ENCODE measurements at regions not wholly inside any gene's neighbourhood (a gene's known extent, or its start where the extent isn't known, plus 50 kb on each side); places are given as distances from the start of the nearest gene placed in this dataset.

- no peaks in the 10 kb centered on the region for H3K36me3 ChIP-seq (ENCODE audit: control insufficient read depth, insufficient read depth, low read length)
- no peak overlapping the region for H3K4me3 ChIP-seq (ENCODE audit: low read depth, low read length)
- H3K4me1 ChIP-seq (ENCODE audit: control insufficient read depth, insufficient read depth, low read length) = no peaks in the 10 kb centered on the region
- no peak overlapping the region for H3K27ac ChIP-seq (ENCODE audit: low read depth, low read length)
- H3K27me3 ChIP-seq (ENCODE audit: control insufficient read depth, insufficient read depth, low read length) = no peaks in the 10 kb centered on the region
- no peak overlapping the region for H3K9ac ChIP-seq (ENCODE audit: low read depth, low read length)
- peaks cover 11% of the 10 kb centered on the region for H3K9me3 ChIP-seq (ENCODE audit: control insufficient read depth, insufficient read depth, low read length)
Observed at GRCh38 chr1:244311784-244312532, 139.8 kb downstream of the ADSS2 start.

- H3K4me3 ChIP-seq (ENCODE audit: low read depth, low read length) = no peak overlapping the region
Observed at GRCh38 chr1:244313346-244313745, 138.4 kb downstream of the ADSS2 start.

GRCh38 chr1:244314921-244315559, 136.7 kb downstream of the ADSS2 start:
- H3K4me3 ChIP-seq (ENCODE audit: low read depth, low read length) = no peak overlapping the region
- H3K36me3 ChIP-seq (ENCODE audit: control insufficient read depth, insufficient read depth, low read length) = no peaks in the 10 kb centered on the region
- H3K27ac ChIP-seq (ENCODE audit: low read depth, low read length) = no peak overlapping the region
- no peaks in the 10 kb centered on the region for H3K9me3 ChIP-seq (ENCODE audit: control insufficient read depth, insufficient read depth, low read length)
- H3K9ac ChIP-seq (ENCODE audit: low read depth, low read length) = no peak overlapping the region
- H3K4me1 ChIP-seq (ENCODE audit: control insufficient read depth, insufficient read depth, low read length) = no peaks in the 10 kb centered on the region
- H3K27me3 ChIP-seq (ENCODE audit: control insufficient read depth, insufficient read depth, low read length) = no peaks in the 10 kb centered on the region

More at GRCh38 chr1:244313346-244313745, 138.4 kb downstream of the ADSS2 start:
- no peak overlapping the region for H3K27ac ChIP-seq (ENCODE audit: low read depth, low read length)
- H3K4me1 ChIP-seq (ENCODE audit: control insufficient read depth, insufficient read depth, low read length) = no peaks in the 10 kb centered on the region
- H3K36me3 ChIP-seq (ENCODE audit: control insufficient read depth, insufficient read depth, low read length) = no peaks in the 10 kb centered on the region
- no peak overlapping the region for H3K9ac ChIP-seq (ENCODE audit: low read depth, low read length)
- no peaks in the 10 kb centered on the region for H3K27me3 ChIP-seq (ENCODE audit: control insufficient read depth, insufficient read depth, low read length)
- peaks cover under 1% of the 10 kb centered on the region; the same call in 1 of the 2 replicates for H3K9me3 ChIP-seq (ENCODE audit: control insufficient read depth, insufficient read depth, low read length)

GRCh38 chr1:244315996-244316395, 135.7 kb downstream of the ADSS2 start:
- no peak overlapping the region for H3K4me3 ChIP-seq (ENCODE audit: low read depth, low read length)
- H3K9ac ChIP-seq (ENCODE audit: low read depth, low read length) = no peak overlapping the region

GRCh38 chr1:244316407-244316806, 135.3 kb downstream of the ADSS2 start:
- H3K36me3 ChIP-seq (ENCODE audit: control insufficient read depth, insufficient read depth, low read length) = no peaks in the 10 kb centered on the region

More at GRCh38 chr1:244315996-244316395, 135.7 kb downstream of the ADSS2 start:
- H3K4me1 ChIP-seq (ENCODE audit: control insufficient read depth, insufficient read depth, low read length) = no peaks in the 10 kb centered on the region
- no peaks in the 10 kb centered on the region for H3K36me3 ChIP-seq (ENCODE audit: control insufficient read depth, insufficient read depth, low read length)
- no peaks in the 10 kb centered on the region for H3K27me3 ChIP-seq (ENCODE audit: control insufficient read depth, insufficient read depth, low read length)
- H3K9me3 ChIP-seq (ENCODE audit: control insufficient read depth, insufficient read depth, low read length) = no peaks in the 10 kb centered on the region
- H3K27ac ChIP-seq (ENCODE audit: low read depth, low read length) = no peak overlapping the region

GRCh38 chr1:244316986-244317655, 134.6 kb downstream of the ADSS2 start:
- Histone ChIP-seq H3K9ac (ENCODE audit: low read depth, low read length) (no peak overlapping the region), H3K4me3 (ENCODE audit: low read depth, low read length) (no peak overlapping the region), H3K27ac (ENCODE audit: low read depth, low read length) (no peak overlapping the region), H3K27me3 (ENCODE audit: control insufficient read depth, insufficient read depth, low read length) (no peaks in the 10 kb centered on the region), H3K9me3 (ENCODE audit: control insufficient read depth, insufficient read depth, low read length) (no peaks in the 10 kb centered on the region), H3K36me3 (ENCODE audit: control insufficient read depth, insufficient read depth, low read length) (no peaks in the 10 kb centered on the region), H3K4me1 (ENCODE audit: control insufficient read depth, insufficient read depth, low read length) (no peaks in the 10 kb centered on the region)

More at GRCh38 chr1:244316407-244316806, 135.3 kb downstream of the ADSS2 start:
- no peaks in the 10 kb centered on the region for H3K27me3 ChIP-seq (ENCODE audit: control insufficient read depth, insufficient read depth, low read length)
- no peak overlapping the region for H3K27ac ChIP-seq (ENCODE audit: low read depth, low read length)
- H3K4me1 ChIP-seq (ENCODE audit: control insufficient read depth, insufficient read depth, low read length) = no peaks in the 10 kb centered on the region
- no peak overlapping the region for H3K4me3 ChIP-seq (ENCODE audit: low read depth, low read length)
- no peaks in the 10 kb centered on the region for H3K9me3 ChIP-seq (ENCODE audit: control insufficient read depth, insufficient read depth, low read length)
- no peak overlapping the region for H3K9ac ChIP-seq (ENCODE audit: low read depth, low read length)

GRCh38 chr1:244318078-244318477, 133.6 kb downstream of the ADSS2 start:
- Histone ChIP-seq H3K27ac (ENCODE audit: low read depth, low read length) (no peak overlapping the region), H3K9me3 (ENCODE audit: control insufficient read depth, insufficient read depth, low read length) (no peaks in the 10 kb centered on the region), H3K27me3 (ENCODE audit: control insufficient read depth, insufficient read depth, low read length) (no peaks in the 10 kb centered on the region), H3K9ac (ENCODE audit: low read depth, low read length) (no peak overlapping the region), H3K4me3 (ENCODE audit: low read depth, low read length) (no peak overlapping the region), H3K36me3 (ENCODE audit: control insufficient read depth, insufficient read depth, low read length) (no peaks in the 10 kb centered on the region), H3K4me1 (ENCODE audit: control insufficient read depth, insufficient read depth, low read length) (peaks cover 5% of the 10 kb centered on the region; the same call in 1 of the 2 replicates)

- Histone ChIP-seq H3K27ac (ENCODE audit: low read depth, low read length) (no peak overlapping the region), H3K9ac (ENCODE audit: low read depth, low read length) (no peak overlapping the region), H3K4me3 (ENCODE audit: low read depth, low read length) (no peak overlapping the region), H3K4me1 (ENCODE audit: control insufficient read depth, insufficient read depth, low read length) (peaks cover 9% of the 10 kb centered on the region), H3K27me3 (ENCODE audit: control insufficient read depth, insufficient read depth, low read length) (no peaks in the 10 kb centered on the region), H3K9me3 (ENCODE audit: control insufficient read depth, insufficient read depth, low read length) (no peaks in the 10 kb centered on the region), H3K36me3 (ENCODE audit: control insufficient read depth, insufficient read depth, low read length) (no peaks in the 10 kb centered on the region)
Observed at GRCh38 chr1:244318512-244318911, 133.2 kb downstream of the ADSS2 start.

- Histone ChIP-seq H3K27me3 (ENCODE audit: control insufficient read depth, insufficient read depth, low read length) (no peaks in the 10 kb centered on the region), H3K4me3 (ENCODE audit: low read depth, low read length) (no peak overlapping the region), H3K9me3 (ENCODE audit: control insufficient read depth, insufficient read depth, low read length) (no peaks in the 10 kb centered on the region), H3K4me1 (ENCODE audit: control insufficient read depth, insufficient read depth, low read length) (peaks cover 9% of the 10 kb centered on the region), H3K9ac (ENCODE audit: low read depth, low read length) (no peak overlapping the region), H3K27ac (ENCODE audit: low read depth, low read length) (no peak overlapping the region), H3K36me3 (ENCODE audit: control insufficient read depth, insufficient read depth, low read length) (no peaks in the 10 kb centered on the region)
Observed at GRCh38 chr1:244319283-244320132, 132.2 kb downstream of the ADSS2 start.

- peak overlapping the region; percentile 93 for H3K27ac ChIP-seq (ENCODE audit: low read depth, low read length)
- no peak overlapping the region for H3K4me3 ChIP-seq (ENCODE audit: low read depth, low read length)
- H3K36me3 ChIP-seq (ENCODE audit: control insufficient read depth, insufficient read depth, low read length) = no peaks in the 10 kb centered on the region
- no peaks in the 10 kb centered on the region for H3K9me3 ChIP-seq (ENCODE audit: control insufficient read depth, insufficient read depth, low read length)
- peaks cover 13% of the 10 kb centered on the region for H3K4me1 ChIP-seq (ENCODE audit: control insufficient read depth, insufficient read depth, low read length)
- H3K9ac ChIP-seq (ENCODE audit: low read depth, low read length) = no peak overlapping the region
- H3K27me3 ChIP-seq (ENCODE audit: control insufficient read depth, insufficient read depth, low read length) = no peaks in the 10 kb centered on the region
Observed at GRCh38 chr1:244322181-244322580, 129.5 kb downstream of the ADSS2 start.
